GM18499 (cell line): ENCODE measurements at regions not wholly inside any gene's neighbourhood (a gene's known extent, or its start where the extent isn't known, plus 50 kb on each side); places are given as distances from the start of the nearest gene placed in this dataset.

ENCODE experiments used
- ATAC-seq: cut with Tn5 transposase; IDR thresholded peaks from one replicate; pipeline ENCODE4 v1.9.1; 2021; ENCODE audit warnings: moderate number of reproducible peaks; ENCODE audit not compliant: insufficient read depth, unreplicated experiment

GRCh38 chr6:88361298-88361697 is 195.2 kb upstream of the CNR1 start:
- no peak for ATAC-seq

DNA sequence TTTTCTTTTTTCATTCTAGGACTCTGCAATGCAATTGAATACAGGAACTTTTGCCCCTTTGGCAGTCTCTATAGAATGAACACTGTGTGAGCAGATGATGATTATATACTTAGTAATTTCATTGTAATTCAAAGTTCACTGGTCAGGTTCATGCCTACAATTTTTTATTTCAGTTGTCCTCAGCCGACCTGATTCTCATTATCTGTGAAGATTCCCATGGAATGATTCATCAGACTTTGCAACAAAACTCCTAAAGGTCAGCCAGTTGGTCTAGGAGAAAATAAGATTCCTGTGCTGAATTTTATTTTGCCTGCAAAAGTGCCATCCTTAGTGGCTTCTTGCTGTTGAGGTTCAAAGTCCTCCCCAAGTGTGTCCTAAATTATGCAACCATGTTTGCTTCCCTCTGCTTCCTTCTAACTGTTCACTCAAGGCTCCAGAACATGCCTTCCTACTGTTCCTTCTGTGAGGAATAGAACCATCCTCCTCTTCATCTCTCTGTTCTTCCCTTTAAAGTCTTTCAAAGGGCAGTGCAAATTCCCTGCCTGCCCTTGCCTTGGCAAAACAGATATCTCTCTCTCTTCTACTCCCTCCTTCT is 194.2 kb upstream of the CNR1 start:
- ATAC-seq, result no peak

DNA sequence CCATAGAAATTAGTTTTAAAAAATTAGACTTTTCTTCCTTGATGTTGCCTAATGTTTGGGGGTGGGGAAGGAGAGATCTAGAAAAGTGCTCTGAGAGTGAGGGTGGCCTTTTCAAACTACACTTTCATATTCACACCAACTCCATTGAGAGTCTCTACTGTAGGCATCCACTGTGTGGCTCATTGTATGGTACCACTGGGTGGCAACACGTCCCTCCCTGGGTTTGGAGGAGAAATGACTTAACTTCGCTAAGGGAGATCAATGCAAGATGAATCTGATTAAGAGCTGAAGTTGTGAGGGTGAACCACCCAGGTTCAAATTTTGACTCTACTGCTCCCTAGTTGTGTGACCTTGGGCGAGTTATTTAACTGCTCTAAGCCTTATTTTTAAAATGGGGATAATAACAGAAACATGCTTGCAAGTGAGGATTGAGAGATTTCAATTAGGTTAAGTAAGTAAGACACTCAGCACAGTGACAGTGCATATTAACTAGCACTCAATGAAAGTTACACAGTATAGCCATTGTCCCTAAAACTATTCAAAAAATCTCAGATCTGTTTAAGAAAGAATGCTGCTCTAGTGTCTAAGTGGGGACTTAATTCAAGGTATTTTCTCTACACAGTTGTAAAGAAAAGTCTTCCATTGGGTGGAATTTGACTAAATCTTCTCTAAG is 193.5 kb upstream of the CNR1 start:
- ATAC-seq, result no peak

DNA sequence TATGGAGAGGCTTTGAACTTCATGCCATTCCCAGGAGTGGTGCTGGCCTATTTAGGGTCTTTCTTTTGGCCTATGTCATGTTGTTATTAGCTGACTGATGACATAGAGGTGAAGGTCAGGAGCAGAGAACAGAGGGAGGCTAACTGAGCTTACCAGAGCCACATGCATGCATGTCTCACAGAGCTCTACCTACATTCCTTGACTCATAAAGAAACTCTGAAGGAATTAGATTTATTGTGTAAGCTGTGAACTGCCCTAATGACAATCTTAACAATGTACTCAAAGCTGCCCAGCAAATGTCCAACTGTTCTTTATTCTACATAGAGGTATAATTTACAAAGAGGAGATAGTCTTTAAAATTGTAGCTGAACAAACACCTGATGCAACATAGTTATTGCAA is 192.7 kb upstream of the CNR1 start:
- no peak for ATAC-seq

- ATAC-seq, result no peak
Observed at GRCh38 chr6:88349511-88349910, 183.4 kb upstream of the CNR1 start.

DNA sequence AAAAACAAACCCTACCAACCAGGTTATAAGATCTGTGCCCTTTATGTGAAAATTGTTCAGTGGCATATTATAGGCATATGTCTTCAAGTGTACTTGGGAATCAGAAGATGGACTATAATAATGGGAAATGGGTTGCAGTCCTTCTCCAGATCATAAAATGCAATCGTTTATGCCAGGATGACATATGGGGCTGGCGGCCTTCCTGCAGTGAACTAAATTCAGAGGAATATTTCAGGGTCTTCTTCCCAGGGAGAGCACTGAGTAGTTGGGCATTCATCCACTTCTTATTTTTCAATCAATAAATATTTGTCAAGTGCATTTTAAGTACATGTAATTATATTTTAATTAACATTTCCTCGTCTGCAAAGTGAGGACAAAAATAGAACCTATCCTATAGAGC is 176.2 kb upstream of the CNR1 start:
- no peak for ATAC-seq

DNA sequence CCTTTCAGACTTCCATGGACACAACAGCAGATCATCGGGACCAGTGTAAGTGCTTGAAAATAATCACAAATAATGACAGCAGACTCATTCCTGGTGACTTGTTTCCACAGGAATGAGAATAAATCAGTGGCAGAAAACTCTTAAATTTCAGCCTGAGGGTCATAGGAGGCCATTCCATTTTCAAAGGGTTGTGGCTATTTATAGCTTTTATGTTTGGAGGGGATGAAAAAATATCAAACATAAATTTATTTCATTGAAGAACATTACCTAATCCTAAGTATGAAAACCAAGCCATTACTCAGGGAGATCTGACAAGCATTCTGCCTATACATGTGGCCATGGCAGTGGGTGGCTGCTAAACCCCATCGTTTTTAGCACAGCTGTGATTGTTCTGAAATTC is 173.6 kb upstream of the CNR1 start:
- ATAC-seq, result no peak

- ATAC-seq, result no peak
Observed at GRCh38 chr6:88321306-88321705, 155.2 kb upstream of the CNR1 start.

DNA sequence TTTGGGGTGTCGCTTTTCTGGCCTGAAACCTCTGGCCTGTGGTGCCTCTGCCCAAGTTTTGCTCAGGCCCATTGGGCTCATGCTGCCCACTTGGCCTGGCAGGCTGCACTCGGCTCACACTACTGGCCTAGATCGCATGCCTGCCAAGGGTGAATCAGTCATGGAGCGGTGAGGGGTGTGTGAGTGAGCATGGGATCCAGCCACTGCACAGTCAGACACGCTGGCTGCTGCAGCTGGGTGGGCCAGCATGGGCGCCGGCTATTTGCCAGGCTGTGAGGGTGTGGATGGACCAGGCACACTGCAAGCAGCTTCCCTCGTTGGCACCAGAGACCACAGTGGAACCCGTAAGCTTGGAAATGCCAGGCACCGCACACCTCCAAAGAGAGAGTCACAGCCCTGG is 145.4 kb upstream of the CNR1 start:
- ATAC-seq, result no peak

- no peak for ATAC-seq
Observed at GRCh38 chr6:88304520-88304919, 138.4 kb upstream of the CNR1 start.

DNA sequence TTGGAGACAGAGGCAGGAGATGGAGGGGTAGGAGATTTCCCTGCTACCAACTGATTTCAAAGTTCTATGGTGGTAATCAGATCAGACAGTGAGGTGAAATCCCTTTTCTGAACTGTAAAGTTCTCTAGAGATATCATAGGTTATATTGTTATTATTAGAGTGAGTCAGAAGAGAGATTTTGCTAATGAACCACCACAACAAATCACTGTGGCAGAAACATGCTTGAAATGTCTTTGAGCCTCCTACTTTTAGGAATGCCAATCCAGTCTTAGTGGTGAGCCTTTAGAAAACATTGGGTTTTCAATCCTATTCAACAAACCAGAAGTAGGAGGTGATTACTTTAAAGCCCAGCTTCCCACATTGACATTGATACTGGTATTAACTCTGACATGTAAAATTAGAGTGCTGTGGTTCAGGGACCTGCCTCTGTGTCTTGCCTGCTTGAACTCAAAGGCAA is 136.7 kb upstream of the CNR1 start:
- ATAC-seq, result no peak

DNA sequence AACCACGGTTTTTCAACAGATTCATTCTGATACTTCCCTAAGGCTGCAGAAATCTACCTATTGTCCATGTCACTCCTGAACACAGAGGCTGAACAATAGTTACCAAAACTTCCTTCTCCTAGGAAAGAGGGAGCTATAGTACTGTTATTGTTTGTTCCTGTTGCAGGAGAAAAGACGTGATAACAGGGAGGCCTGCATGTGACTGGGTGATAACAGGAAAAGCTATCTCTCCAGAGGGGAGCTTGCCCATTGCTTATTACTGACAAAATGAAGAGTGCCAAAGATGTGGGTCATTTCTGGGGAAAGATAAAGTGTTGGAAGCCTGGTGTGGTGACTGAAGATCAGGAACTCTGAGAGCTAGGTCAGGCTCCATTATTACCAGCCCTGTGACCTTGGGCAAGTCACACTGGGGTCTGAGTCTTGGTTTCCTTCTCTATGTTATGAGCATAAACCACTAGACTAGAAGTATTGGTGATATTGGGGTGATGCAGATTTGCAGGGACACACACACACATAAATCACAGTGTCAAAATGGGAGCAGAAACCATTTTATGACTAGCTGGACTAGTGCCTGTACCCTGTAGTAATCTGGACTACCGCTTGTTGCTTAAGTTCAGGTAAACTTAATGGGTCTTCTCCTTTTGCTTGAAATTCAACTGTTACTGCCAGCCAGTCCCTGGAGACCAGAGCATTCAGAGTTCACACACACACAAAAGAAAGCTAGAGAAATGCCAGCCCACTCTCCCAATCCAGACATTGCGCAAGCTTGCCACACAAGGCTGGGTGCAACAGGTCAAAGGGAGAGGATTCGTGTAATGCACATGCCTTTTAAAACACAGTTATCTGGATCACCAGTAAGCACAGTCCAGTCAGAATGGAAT is 136.0 kb upstream of the CNR1 start:
- no peak for ATAC-seq

DNA sequence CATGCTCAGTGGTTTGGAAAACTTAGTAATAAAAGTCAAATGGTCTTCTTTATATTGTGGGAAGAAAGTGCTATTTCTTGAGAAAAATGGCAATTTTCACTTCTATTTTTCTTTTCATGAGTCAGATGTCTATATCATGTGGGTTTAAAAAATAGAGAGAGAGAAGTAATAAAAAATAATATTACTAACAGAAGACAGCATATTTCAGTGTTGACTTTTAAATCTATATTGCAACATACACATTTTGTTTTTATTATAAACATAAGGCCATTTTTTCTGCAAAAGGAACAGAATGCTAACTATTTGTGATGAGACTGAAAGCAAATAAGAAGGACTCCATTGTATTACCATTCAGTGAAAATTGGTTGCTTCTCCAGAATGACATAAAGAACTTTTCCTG is 135.1 kb upstream of the CNR1 start:
- ATAC-seq, result no peak

DNA sequence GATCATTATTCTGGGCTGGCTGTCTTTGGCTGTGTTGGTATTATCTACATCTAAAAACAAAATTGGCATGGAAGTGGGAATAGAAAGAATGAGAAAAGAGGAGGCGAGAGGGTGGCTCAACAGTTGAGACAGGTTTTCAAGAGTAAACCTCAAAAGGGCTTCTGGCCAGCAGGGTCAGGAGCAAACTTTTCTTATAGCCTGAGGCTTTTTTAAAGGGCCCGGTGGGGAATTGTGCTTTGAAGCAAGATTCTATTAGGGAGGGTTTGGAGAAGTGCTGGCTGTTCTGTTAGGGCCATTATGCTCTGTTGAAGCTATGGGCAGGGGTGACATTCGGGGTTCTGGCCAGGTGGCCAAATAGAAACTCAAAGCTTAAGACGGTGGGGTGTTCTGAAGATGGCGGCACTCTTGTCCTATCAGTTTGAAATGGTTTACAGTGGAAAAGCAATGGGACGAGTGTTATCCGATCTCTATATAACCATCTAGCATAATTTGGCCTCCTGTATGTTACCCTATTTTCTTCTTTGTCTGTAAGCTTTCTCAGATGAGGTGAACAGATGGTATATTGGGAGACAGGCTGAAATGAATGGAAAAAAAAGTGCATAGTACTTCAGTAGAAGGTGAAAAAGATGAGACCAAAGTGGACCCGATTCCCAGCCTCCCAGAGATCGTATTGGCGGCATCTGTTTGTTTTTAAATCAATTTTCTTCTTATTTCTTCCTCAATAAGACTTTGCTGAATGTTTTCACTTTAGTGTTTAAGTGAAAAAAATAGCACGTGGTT is 132.1 kb upstream of the CNR1 start:
- ATAC-seq, result no peak

DNA sequence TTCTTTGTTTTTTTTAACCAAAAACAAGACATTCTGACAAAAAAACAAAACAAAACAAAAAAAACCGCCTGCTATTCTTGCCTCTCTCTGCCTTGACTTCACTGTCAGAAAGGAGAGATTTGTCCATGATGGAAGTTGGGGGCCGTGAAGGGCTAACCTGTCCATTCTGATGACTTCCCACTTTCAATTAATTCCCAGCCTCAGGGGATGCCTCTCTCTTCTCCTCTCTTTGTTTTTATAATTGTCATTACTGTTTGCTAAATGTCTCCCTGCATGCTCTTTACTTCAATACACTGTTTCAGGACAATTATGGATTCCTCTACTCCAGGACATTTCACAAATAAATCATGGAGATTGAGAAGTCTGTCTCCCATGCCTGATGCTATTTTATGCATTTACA is 130.5 kb upstream of the CNR1 start:
- ATAC-seq, result no peak

GRCh38 chr6:88295663-88296062 is 129.5 kb upstream of the CNR1 start:
- no peak for ATAC-seq

DNA sequence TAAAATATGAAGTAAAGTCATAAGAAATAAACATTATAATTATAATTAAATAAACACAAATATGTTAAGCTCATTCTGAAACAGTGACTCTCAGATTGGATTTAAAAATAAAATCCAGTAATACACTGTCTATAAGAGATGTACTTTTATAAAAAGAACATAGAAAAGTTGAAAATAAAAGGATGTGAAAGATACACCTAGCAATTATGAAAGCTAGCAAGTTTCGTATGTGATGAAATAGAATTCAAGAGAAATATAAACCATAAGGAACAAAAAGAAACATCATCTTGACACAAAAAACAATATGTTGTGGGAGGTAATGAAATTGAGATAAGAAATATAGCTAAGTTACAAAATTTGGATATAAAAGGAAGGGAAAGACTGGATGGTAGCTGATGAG is 128.6 kb upstream of the CNR1 start:
- ATAC-seq, result no peak

DNA sequence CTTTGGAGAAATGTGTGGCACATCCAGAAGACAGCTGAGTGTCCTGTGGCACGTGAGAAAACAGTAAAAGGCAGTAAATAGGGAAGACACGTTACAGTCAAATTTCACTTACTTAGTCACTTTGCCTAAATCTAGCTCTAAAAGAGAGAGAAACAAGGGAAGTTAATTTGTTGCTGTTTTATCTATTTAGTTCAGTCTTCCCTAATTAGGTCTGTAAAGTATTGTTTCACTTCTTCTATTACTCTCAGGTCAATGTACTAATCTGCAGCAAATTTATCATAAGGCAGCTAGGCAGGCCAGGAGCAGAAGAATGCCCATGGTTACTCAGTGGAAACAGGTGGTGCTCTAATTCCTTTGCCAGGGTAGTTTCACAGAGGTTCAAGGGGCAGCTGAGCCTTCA is 124.3 kb upstream of the CNR1 start:
- ATAC-seq, result no peak

DNA sequence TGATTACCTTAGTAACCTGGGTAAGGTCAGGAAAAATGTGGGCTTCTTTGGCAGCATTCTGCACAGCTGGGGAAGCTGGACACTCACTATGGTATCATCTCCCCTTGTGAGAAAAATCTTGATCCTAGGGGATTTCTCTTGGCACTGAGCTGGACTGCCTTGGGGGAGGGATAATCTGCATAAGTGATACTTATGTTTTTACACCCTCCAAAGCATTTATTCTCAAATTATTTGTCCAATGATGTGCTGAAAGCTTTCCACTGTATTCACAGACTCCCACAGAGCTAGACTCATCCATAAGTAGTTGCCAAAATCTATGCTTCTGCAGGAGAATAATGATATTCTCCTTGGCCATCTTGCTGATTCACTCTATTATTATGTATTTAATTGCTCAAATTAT is 121.5 kb upstream of the CNR1 start:
- ATAC-seq, result no peak

- ATAC-seq, result no peak
Observed at GRCh38 chr6:88276331-88276730, 110.2 kb upstream of the CNR1 start.

DNA sequence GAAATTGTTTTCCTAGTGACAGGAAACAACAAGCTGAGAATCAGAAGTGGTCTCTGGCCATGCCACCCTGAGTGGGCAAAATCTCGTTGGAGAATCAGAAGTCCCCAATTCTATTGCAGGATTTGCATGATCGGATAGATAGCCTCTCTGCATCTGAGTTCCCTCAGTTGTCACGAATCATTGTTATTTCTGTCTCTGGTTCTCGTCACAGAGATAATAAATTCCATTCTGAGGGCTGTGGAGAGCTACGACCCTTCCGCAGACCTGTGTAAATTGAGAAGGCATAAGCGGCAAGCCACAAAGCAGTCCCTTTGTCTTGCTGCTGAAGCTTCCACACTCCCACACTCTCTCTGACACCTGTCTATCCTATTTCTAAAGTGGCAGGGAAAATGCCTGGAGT is 102.4 kb upstream of the CNR1 start:
- ATAC-seq, result no peak
